ENCODE measurements at regions not wholly inside any gene's neighbourhood (a gene's known extent, or its start where the extent isn't known, plus 50 kb on each side); places are given as distances from the start of the nearest gene placed in this dataset.

DNA sequence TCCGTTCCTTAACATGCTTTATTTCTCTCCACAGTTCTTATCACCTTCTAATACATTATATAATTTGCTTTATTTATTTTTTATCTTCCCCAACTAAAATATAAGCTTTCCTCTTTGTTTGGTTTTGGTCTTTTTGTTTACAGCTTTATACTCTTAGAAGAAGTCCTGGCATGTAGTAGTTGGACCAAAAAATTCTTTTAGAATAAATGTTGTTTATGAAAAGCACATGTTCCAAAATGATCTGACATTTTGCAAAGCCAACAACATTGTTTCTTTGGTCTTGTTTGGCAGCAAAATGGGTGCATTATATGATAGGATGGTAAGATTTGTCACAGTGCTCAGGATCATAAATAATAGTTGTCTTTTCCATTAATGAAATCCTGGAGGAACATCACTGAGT lies 312.5 kb downstream of the LRIG3 start:
- intact Hi-C loops (cut with micrococcal nuclease), result no loop called here
- ATAC-seq (no peak), DNase-seq (no peak)
- Histone ChIP-seq H3F3A (ENCODE audit: low read length, unreplicated experiment) (no peaks in the 10 kb centered on the region), H3K4me1 (ENCODE audit: insufficient read depth, low read length) (peaks cover 3% of the 10 kb centered on the region; the same call in 1 of the 2 replicates), H3K9me3 (ENCODE audit: low read length) (no peaks in the 10 kb centered on the region), H3K9me2 (replicated peaks; ENCODE audit: low read length) (no peaks in the 10 kb centered on the region), H3K9ac (ENCODE audit: low read length) (no peak overlapping the region), H3K27me3 (ENCODE audit: low read length) (no peaks in the 10 kb centered on the region), H4K20me1 (ENCODE audit: low read length) (no peaks in the 10 kb centered on the region), H3K4me3 (ENCODE audit: low read length) (no peak overlapping the region), H3K4me2 (ENCODE audit: low read length) (no peak overlapping the region), H3K36me3 (ENCODE audit: low read depth, low read length) (no peaks in the 10 kb centered on the region), H3K27ac (ENCODE audit: low read length) (no peak overlapping the region), H2AFZ (ENCODE audit: low read length) (no peak overlapping the region), H3K79me2 (ENCODE audit: low read length) (no peaks in the 10 kb centered on the region)
- TF ChIP-seq EZH2phosphoT487 (IDR thresholded peaks at IDR 0.05; ENCODE audit: borderline replicate concordance, low read length) (no peak), EZH2 (IDR thresholded peaks at IDR 0.05; ENCODE audit: low read length, unreplicated experiment) (no peak)
- TF ChIP-seq, protein P1, sequence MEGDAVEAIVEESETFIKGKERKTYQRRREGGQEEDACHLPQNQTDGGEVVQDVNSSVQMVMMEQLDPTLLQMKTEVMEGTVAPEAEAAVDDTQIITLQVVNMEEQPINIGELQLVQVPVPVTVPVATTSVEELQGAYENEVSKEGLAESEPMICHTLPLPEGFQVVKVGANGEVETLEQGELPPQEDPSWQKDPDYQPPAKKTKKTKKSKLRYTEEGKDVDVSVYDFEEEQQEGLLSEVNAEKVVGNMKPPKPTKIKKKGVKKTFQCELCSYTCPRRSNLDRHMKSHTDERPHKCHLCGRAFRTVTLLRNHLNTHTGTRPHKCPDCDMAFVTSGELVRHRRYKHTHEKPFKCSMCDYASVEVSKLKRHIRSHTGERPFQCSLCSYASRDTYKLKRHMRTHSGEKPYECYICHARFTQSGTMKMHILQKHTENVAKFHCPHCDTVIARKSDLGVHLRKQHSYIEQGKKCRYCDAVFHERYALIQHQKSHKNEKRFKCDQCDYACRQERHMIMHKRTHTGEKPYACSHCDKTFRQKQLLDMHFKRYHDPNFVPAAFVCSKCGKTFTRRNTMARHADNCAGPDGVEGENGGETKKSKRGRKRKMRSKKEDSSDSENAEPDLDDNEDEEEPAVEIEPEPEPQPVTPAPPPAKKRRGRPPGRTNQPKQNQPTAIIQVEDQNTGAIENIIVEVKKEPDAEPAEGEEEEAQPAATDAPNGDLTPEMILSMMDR (conservative IDR thresholded peaks at IDR 0.05; ENCODE audit: low read depth, low read length), result no peak
- BruUV-seq (replicated peaks), result no TSS peak
- ChIA-PET CTCF (no interaction called here), POLR2A (ENCODE audit: unreplicated experiment) (no interaction called here)

DNA sequence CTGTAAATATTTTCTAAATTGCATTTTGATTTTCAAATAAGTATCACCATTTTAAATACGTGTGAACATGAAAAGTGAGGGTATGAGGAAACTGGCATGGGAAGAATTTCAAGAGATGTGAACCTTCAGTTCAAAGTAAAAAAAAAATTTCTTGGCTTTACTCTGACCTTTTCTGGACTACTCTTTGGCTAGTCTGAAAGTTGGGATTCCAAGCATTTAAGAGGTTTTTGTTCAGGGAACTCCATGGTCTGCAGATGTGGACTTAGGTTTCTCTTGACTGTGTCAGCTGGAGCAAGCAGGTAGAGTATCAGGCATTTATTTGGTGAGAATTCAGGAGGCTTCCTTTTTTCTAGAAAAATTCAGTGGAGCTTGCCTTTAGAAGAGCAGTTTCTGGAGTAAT lies 311.6 kb downstream of the LRIG3 start:
- H3K27me3 ChIP-seq (ENCODE audit: low read length), result no peaks in the 10 kb centered on the region
- H2AFZ ChIP-seq (ENCODE audit: low read length), result no peak overlapping the region
- H3K4me1 ChIP-seq (ENCODE audit: insufficient read depth, low read length), result peaks cover 3% of the 10 kb centered on the region; the same call in 1 of the 2 replicates
- H3F3A ChIP-seq (ENCODE audit: low read length, unreplicated experiment), result no peaks in the 10 kb centered on the region
- TF ChIP-seq EZH2phosphoT487 (IDR thresholded peaks at IDR 0.05; ENCODE audit: borderline replicate concordance, low read length), result no peak
- no peaks in the 10 kb centered on the region for H3K9me3 ChIP-seq (ENCODE audit: low read length)
- ATAC-seq, result no peak
- H4K20me1 ChIP-seq (ENCODE audit: low read length), result no peaks in the 10 kb centered on the region
- no peak for DNase-seq
- no peak overlapping the region for H3K27ac ChIP-seq (ENCODE audit: low read length)
- H3K36me3 ChIP-seq (ENCODE audit: low read depth, low read length), result no peaks in the 10 kb centered on the region
- no peak overlapping the region for H3K9ac ChIP-seq (ENCODE audit: low read length)
- ChIA-PET POLR2A (ENCODE audit: unreplicated experiment) (no interaction called here), CTCF (no interaction called here)
- BruUV-seq (replicated peaks), result no TSS peak
- intact Hi-C loops (cut with micrococcal nuclease), result no loop called here
- no peak overlapping the region for H3K4me2 ChIP-seq (ENCODE audit: low read length)
- no peaks in the 10 kb centered on the region for H3K79me2 ChIP-seq (ENCODE audit: low read length)
- H3K9me2 ChIP-seq (replicated peaks; ENCODE audit: low read length), result no peaks in the 10 kb centered on the region
- no peak overlapping the region for H3K4me3 ChIP-seq (ENCODE audit: low read length)

DNA sequence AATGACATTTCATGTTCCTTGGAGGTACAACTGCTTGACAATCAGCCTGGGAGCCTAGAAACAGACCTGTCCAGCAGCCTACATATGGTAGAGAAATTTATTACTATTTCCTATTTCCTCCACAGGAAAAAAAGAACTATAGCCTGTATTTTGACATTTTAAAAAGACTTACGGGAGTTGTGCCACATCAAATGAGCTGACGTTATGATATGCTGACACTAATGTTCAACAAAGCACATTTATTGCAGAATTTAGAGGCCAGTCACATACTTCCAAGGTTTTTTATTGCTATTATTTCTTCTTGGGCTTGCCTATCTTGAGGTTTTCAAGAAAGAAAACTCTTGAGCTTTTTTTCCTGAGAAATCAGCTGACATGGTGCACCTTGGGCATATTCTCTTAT lies 305.3 kb downstream of the LRIG3 start:
- Histone ChIP-seq H3K9ac (ENCODE audit: low read length) (no peak overlapping the region), H3K9me2 (replicated peaks; ENCODE audit: low read length) (no peaks in the 10 kb centered on the region), H3K27me3 (ENCODE audit: low read length) (no peaks in the 10 kb centered on the region), H3K27ac (ENCODE audit: low read length) (no peak overlapping the region), H2AFZ (ENCODE audit: low read length) (no peak overlapping the region), H3K4me1 (ENCODE audit: insufficient read depth, low read length) (no peaks in the 10 kb centered on the region), H4K20me1 (ENCODE audit: low read length) (no peaks in the 10 kb centered on the region), H3K4me3 (ENCODE audit: low read length) (no peak overlapping the region), H3K79me2 (ENCODE audit: low read length) (no peaks in the 10 kb centered on the region), H3F3A (ENCODE audit: low read length, unreplicated experiment) (no peaks in the 10 kb centered on the region), H3K36me3 (ENCODE audit: low read depth, low read length) (no peaks in the 10 kb centered on the region), H3K9me3 (ENCODE audit: low read length) (no peaks in the 10 kb centered on the region), H3K4me2 (ENCODE audit: low read length) (no peak overlapping the region)
- no TSS peak for BruUV-seq (replicated peaks)
- ChIA-PET POLR2A (ENCODE audit: unreplicated experiment) (no interaction called here), CTCF (no interaction called here)
- TF ChIP-seq EZH2 (IDR thresholded peaks at IDR 0.05; ENCODE audit: low read length, unreplicated experiment), result no peak
- no peak for TF ChIP-seq EZH2phosphoT487 (IDR thresholded peaks at IDR 0.05; ENCODE audit: borderline replicate concordance, low read length)
- TF ChIP-seq, protein P1 (conservative IDR thresholded peaks at IDR 0.05; ENCODE audit: low read depth, low read length), result no peak
- ATAC-seq (no peak), DNase-seq (no peak)
- intact Hi-C loops (cut with micrococcal nuclease), result no loop called here
